Stomach (tissue), 4 donors: ENCODE measurements at regions not wholly inside any gene's neighbourhood (a gene's known extent, or its start where the extent isn't known, plus 50 kb on each side); places are given as distances from the start of the nearest gene placed in this dataset.

Experiments used
- CTCF ChIP-seq, 7 experiments: fragments of 450-650 bp in 4 of 7; fragments of 200-600 bp in 3 of 7; sonication (generic) in 3 of 7; IDR thresholded peaks; one replicate each; pipeline ENCODE4 v1.5.1; 2016 to 2019; ENCODE audit warnings: antibody characterized with exemption in 7 of 7, control low read depth in 2 of 7, mild to moderate bottlenecking in 1 of 7
- POLR2AphosphoS5 ChIP-seq, 3 donors: sonication (generic); formaldehyde crosslinking; IDR thresholded peaks; one replicate each; pipeline ENCODE4 v1.6.1; 2016; ENCODE audit warnings: antibody characterized with exemption in 3 of 3

GRCh38 chr10:8300925-8301324 is 246.4 kb downstream of the GATA3 start:
- TF ChIP-seq CTCF (IDR thresholded peaks at IDR 0.05) (no peak), POLR2AphosphoS5 (IDR thresholded peaks at IDR 0.05) (no peak)
